GM12891 (cell line): ENCODE measurements at regions not wholly inside any gene's neighbourhood (a gene's known extent, or its start where the extent isn't known, plus 50 kb on each side); places are given as distances from the start of the nearest gene placed in this dataset.

ENCODE experiments used
- POLR2A ChIP-seq: IDR thresholded peaks from 2 replicates; pipeline ENCODE4 v1.6.1; 2011; ENCODE audit warnings: low read depth, low read length, control low read depth
- TAF1 ChIP-seq: IDR thresholded peaks from 2 replicates; pipeline ENCODE4 v1.6.1; 2011; ENCODE audit warnings: low read depth, low read length, control low read depth

DNA sequence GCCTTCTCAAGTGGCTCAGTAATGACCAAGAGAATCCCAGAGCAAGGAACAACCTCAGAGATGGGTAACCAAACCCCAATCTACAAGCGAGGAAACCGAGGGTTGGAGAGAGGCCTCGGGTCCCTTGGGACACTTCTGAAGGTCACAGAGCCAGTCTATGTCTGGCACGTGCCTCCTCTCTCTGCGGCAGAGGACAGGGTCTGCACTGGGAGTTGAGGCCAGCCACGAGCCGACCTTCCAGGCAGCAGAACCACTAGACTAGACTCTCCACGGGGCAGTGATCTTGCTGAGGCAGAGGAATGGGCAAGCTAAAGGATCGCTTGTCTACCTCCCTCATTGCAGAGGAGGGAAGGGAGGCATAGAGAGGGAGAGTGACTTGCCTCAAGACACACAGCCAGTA, 100.6 kb upstream of the SMAD3 start:
- TF ChIP-seq POLR2A (no peak), TAF1 (no peak)
